ENCODE measurements at regions not wholly inside any gene's neighbourhood (a gene's known extent, or its start where the extent isn't known, plus 50 kb on each side); places are given as distances from the start of the nearest gene placed in this dataset.

DNA sequence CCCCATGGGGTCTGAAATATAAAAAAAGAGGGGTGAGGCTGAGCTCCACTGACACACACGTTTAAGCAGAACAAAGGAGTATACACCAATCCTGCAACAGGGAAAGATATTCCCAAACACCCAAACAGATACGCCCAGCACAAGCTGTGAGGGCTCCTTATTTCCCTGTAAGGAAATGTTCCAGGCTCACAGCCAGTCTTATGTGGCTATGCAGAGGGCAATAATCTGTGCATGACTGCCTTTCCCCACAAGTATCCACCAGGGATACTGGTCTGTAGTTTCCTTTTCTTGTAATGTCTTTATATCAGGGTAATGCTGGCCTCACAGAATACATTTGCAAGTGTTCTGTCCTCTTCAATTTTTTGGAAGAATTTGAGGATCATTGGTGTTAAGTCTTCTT lies 141.7 kb upstream of the DAAM1 start:
- TF ChIP-seq CTCF (IDR thresholded peaks at IDR 0.05) (no peak), EZH2phosphoT487 (IDR thresholded peaks at IDR 0.05) (no peak)

Measured in neural progenitor cell (in vitro differentiated cells).